PC-3 (cell line): ENCODE measurements at regions not wholly inside any gene's neighbourhood (a gene's known extent, or its start where the extent isn't known, plus 50 kb on each side); places are given as distances from the start of the nearest gene placed in this dataset.

Source experiments
- ATAC-seq: fragments of 200-7000 bp; cut with Tn5 transposase; 2 replicates; pipeline ENCODE4 v1.9.1; 2020; ENCODE audit warnings: mild to moderate bottlenecking, moderate library complexity
- BruUV-seq: library from RNA; stranded (reverse); fragments of 400-500 nt; replicated peaks from 2 replicates; lab custom pipeline; 2021; lab: Mats Ljungman, UMichigan
- CTCF ChIA-PET: fragments of 300-600 bp; sonication (Branson Sonifier 250); formaldehyde crosslinking; loops from one replicate; lab custom pipeline; 2022; ENCODE audit warnings: antibody characterized with exemption; lab: Charles Lee
- POLR2A ChIA-PET: fragments of 300-600 bp; sonication (Branson Sonifier 250); formaldehyde crosslinking; loops from one replicate; lab custom pipeline; 2022; ENCODE audit warnings: antibody characterized with exemption; ENCODE audit not compliant: unreplicated experiment; lab: Charles Lee
- DNase-seq: peaks from one replicate; pipeline ENCODE4 v3.0.0-alpha.2; 2015
- H2AFZ ChIP-seq: fragments of 300-600 bp; sonication (generic); 2 replicates; pipeline ENCODE4 v1.6.0; 2016; ENCODE audit warnings: antibody characterized with exemption, low read length
- H3F3A ChIP-seq: fragments of 300-600 bp; sonication (generic); one replicate; pipeline ENCODE4 v1.6.0; 2017; ENCODE audit warnings: antibody characterized with exemption, low read length, control low read depth, mild to moderate bottlenecking; ENCODE audit not compliant: unreplicated experiment
- H3K27ac ChIP-seq: fragments of 300-600 bp; sonication (generic); 2 replicates; pipeline ENCODE4 v1.5.1; 2016; ENCODE audit warnings: mild to moderate bottlenecking, low read length
- H3K27me3 ChIP-seq: fragments of 300-600 bp; sonication (generic); 2 replicates; pipeline ENCODE4 v1.6.1; 2016; ENCODE audit warnings: low read length, mixed read lengths
- H3K36me3 ChIP-seq: fragments of 300-600 bp; sonication (generic); 2 replicates; pipeline ENCODE4 v1.6.1; 2016; ENCODE audit warnings: low read depth, mixed run types, low read length, mixed read lengths
- H3K4me1 ChIP-seq: fragments of 300-600 bp; sonication (generic); 2 replicates; pipeline ENCODE4 v1.5.1; 2016; ENCODE audit warnings: low read length; ENCODE audit not compliant: insufficient read depth
- H3K4me2 ChIP-seq: fragments of 300-600 bp; sonication (generic); 2 replicates; pipeline ENCODE4 v1.6.0; 2016; ENCODE audit warnings: low read length
- H3K4me3 ChIP-seq: fragments of 300-600 bp; sonication (generic); 2 replicates; pipeline ENCODE4 v1.5.1; 2016; ENCODE audit warnings: mild to moderate bottlenecking, low read length, mixed read lengths
- H3K79me2 ChIP-seq: fragments of 300-600 bp; sonication (generic); 2 replicates; pipeline ENCODE4 v1.6.1; 2017; ENCODE audit warnings: low read length, mixed read lengths
- H3K9ac ChIP-seq: fragments of 300-600 bp; sonication (generic); 2 replicates; pipeline ENCODE4 v1.6.0; 2016; ENCODE audit warnings: mild to moderate bottlenecking, low read length
- H3K9me2 ChIP-seq: fragments of 300-600 bp; sonication (generic); replicated peaks from 2 replicates; pipeline ENCODE4 v1.6.1; 2016; ENCODE audit warnings: mixed run types, low read length, mixed read lengths
- H3K9me3 ChIP-seq: fragments of 300-600 bp; sonication (generic); 2 replicates; pipeline ENCODE4 v1.6.1; 2016; ENCODE audit warnings: low read length, mixed read lengths
- H4K20me1 ChIP-seq: fragments of 300-600 bp; sonication (generic); 2 replicates; pipeline ENCODE4 v1.6.1; 2016; ENCODE audit warnings: low read length, mixed read lengths
- CTCF ChIP-seq: fragments of 300-600 bp; sonication (generic); conservative IDR thresholded peaks from 2 replicates; pipeline ENCODE4 v1.5.1; 2017; ENCODE audit warnings: antibody characterized with exemption, low read depth, mild to moderate bottlenecking, low read length
- EZH2 ChIP-seq: fragments of 300-600 bp; sonication (generic); IDR thresholded peaks from one replicate; pipeline ENCODE4 v1.6.1; 2017; ENCODE audit warnings: antibody characterized with exemption, mild to moderate bottlenecking, low read length; ENCODE audit not compliant: unreplicated experiment
- EZH2phosphoT487 ChIP-seq: fragments of 300-600 bp; sonication (generic); IDR thresholded peaks from 2 replicates; pipeline ENCODE4 v1.6.1; 2018; ENCODE audit warnings: mild to moderate bottlenecking, antibody characterized with exemption, low read length, borderline replicate concordance
- intact Hi-C: fragments of 100-400 bp; cut with micrococcal nuclease; formaldehyde crosslinking; loops from 2 replicates; pipeline ENCODE4 v1.9.0; 2023

DNA sequence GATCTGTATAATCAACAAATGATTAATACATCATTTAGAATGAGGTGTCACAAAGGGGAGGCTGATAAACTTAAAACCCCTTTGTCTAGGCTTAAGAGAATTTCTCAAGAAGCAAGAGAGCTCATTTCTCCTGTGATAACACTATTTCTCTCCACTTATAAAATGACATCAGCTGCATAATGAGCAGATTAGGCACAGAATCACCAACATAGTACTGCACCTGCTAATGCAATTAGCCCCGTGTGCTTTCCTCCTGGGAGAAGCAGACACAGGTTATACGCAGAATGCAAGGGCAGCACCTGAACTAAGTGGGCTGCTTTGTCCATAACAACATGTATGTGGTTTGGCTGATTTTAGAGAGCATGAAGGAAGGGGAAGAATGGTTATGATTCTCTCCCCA, 515.3 kb upstream of the CFAP20DC start:
- no peak for ATAC-seq
- intact Hi-C loops: no loop called here
- Histone ChIP-seq H3K4me1 (peaks cover 16% of the 10 kb centered on the region), H4K20me1 (no peaks in the 10 kb centered on the region), H3K9me2 (no peaks in the 10 kb centered on the region), H3K36me3 (no peaks in the 10 kb centered on the region), H3K27ac (no peak overlapping the region), H3F3A (no peaks in the 10 kb centered on the region), H2AFZ (no peak overlapping the region), H3K9ac (no peak overlapping the region), H3K9me3 (no peaks in the 10 kb centered on the region), H3K4me2 (no peak overlapping the region), H3K4me3 (no peak overlapping the region), H3K27me3 (no peaks in the 10 kb centered on the region), H3K79me2 (no peaks in the 10 kb centered on the region)
- BruUV-seq: no TSS peak
- DNase-seq: no peak
- TF ChIP-seq EZH2phosphoT487 (no peak), CTCF (no peak), EZH2 (no peak)
- ChIA-PET POLR2A (no interaction called here), CTCF (interaction anchor here (1.1 kb wide), 1 partner anchor 252 kb away, joined by 3 read pairs; no protein-coding TSS in a partner anchor)

DNA sequence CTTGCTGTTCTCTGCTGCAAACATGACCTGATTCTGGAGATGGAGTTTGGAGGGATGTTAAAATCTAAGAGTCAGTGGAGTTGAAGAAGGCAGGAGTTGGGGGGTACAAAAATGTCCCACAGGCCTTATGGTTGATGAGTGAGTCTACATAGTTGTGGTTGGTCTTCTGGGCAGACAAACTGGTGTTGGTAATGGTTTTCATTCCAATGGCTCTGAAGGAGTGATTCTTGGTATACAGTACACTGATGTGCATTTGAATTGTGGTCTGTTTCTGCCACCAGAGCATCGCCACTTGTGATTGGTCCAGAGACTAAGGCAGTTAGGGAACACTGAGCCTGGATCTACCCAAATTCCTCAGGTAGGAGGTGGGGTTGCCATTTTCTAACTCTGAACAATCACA, 514.1 kb upstream of the CFAP20DC start:
- Histone ChIP-seq H3K9me2 (no peaks in the 10 kb centered on the region), H3K27me3 (no peaks in the 10 kb centered on the region), H3K79me2 (no peaks in the 10 kb centered on the region), H3K36me3 (no peaks in the 10 kb centered on the region), H3K27ac (no peak overlapping the region), H3F3A (no peaks in the 10 kb centered on the region), H2AFZ (no peak overlapping the region), H3K4me3 (no peak overlapping the region), H3K4me1 (peaks cover 26% of the 10 kb centered on the region), H3K9me3 (no peaks in the 10 kb centered on the region), H4K20me1 (no peaks in the 10 kb centered on the region), H3K9ac (no peak overlapping the region), H3K4me2 (no peak overlapping the region)
- no TSS peak for BruUV-seq
- ATAC-seq: no peak
- intact Hi-C loops: no loop called here
- ChIA-PET CTCF (no interaction called here), POLR2A (no interaction called here)
- TF ChIP-seq CTCF: no peak
- no peak for TF ChIP-seq EZH2phosphoT487
- no peak for TF ChIP-seq EZH2
- DNase-seq: no peak

GRCh38 chr3:59563072-59563605, 513.3 kb upstream of the CFAP20DC start:
- Histone ChIP-seq H3K9me2 (0 out of 2 replicates have a peak, but pooled peaks cover under 1% of the 10 kb centered on the region), H3K27me3 (no peaks in the 10 kb centered on the region), H3K36me3 (no peaks in the 10 kb centered on the region), H3K4me1 (peaks cover 26% of the 10 kb centered on the region), H2AFZ (no peak overlapping the region), H3K9me3 (no peaks in the 10 kb centered on the region), H3K4me3 (no peak overlapping the region), H3K4me2 (peak overlapping the region; percentile 28; the same call in 1 of the 2 replicates), H3K9ac (no peak overlapping the region), H3K27ac (peak overlapping the region; percentile 20; the same call in 1 of the 2 replicates), H4K20me1 (no peaks in the 10 kb centered on the region), H3F3A (no peaks in the 10 kb centered on the region), H3K79me2 (no peaks in the 10 kb centered on the region)
- BruUV-seq: no TSS peak
- peak; percentile 73 for DNase-seq
- TF ChIP-seq EZH2 (no peak), CTCF (no peak), EZH2phosphoT487 (no peak)
- intact Hi-C loops: no loop called here
- CTCF ChIA-PET: no interaction called here
- POLR2A ChIA-PET: no interaction called here
- peak; percentile 69 for ATAC-seq
